ENCODE measurements at regions not wholly inside any gene's neighbourhood (a gene's known extent, or its start where the extent isn't known, plus 50 kb on each side); places are given as distances from the start of the nearest gene placed in this dataset.

DNA sequence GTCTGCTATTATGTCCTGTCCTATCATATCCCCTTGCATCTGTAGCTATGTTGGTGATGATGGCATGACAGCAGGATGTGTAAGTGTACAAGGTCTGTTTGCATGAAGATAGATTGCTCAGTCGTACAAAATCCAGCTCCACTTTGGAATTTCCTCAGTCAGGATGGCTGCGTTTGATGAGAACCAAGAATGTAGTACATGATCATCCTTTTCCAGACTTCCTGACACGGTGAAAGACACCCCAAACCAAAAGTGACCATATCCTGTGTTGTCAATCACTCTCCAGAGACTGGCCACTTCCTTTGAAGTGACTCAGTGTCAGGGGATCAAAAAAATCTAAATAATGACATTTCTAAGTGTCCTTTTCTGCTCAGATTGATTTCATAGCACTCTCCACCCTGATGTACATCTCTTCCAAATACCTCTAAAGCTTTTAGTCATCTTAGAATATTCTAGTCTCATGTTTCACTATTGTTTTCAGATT is 213.4 kb downstream of the PLK2 start:
- Histone ChIP-seq H3K9ac (ENCODE audit: low read depth in 1 of 3, low read length in 3 of 3) (no peak overlapping the region), H3K27ac (ENCODE audit: low read depth, low read length) (peak overlapping the region; percentile 29), H3K4me1 (ENCODE audit: control insufficient read depth in 3 of 3, insufficient read depth in 3 of 3, low read length in 3 of 3) (peaks cover 0 to 4% (median 0%) of the 10 kb centered on the region in 3 donors), H3K27me3 (ENCODE audit: control insufficient read depth in 3 of 3, insufficient read depth in 3 of 3, low read length in 3 of 3) (no peaks in the 10 kb centered on the region), H3K9me3 (ENCODE audit: control insufficient read depth in 3 of 3, low read length in 3 of 3) (no peaks in the 10 kb centered on the region), H3K4me3 (ENCODE audit: low read length in 3 of 3) (no peak overlapping the region), H3K36me3 (ENCODE audit: control insufficient read depth in 3 of 3, insufficient read depth in 3 of 3, low read length in 3 of 3) (no peaks in the 10 kb centered on the region)

DNA sequence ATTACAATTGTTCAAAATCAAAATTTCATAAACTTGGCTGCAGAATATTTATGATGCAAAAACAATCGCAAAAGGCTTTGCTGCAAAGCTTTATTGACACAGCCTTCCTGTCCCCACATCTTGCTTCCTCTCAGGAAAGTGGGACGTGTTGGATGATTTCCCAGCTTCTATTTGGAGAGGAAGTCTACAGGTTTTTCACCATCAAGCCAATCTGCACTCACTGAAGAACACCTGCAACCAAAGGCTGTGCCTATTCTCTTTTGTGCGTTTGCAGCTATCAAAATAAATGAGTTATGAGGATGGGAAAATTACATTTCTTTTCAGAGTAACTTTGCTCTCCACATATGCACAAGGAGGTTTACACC is 214.4 kb downstream of the PLK2 start:
- Histone ChIP-seq H3K9ac (ENCODE audit: low read depth in 1 of 3, low read length in 3 of 3) (no peak overlapping the region), H3K4me1 (ENCODE audit: control insufficient read depth in 3 of 3, insufficient read depth in 3 of 3, low read length in 3 of 3) (peaks cover 0 to 4% (median 0%) of the 10 kb centered on the region in 3 donors), H3K36me3 (ENCODE audit: control insufficient read depth in 3 of 3, insufficient read depth in 3 of 3, low read length in 3 of 3) (no peaks in the 10 kb centered on the region), H3K27ac (ENCODE audit: low read depth, low read length) (peak overlapping the region; percentile 55), H3K9me3 (ENCODE audit: control insufficient read depth in 3 of 3, low read length in 3 of 3) (no peaks in the 10 kb centered on the region), H3K4me3 (ENCODE audit: low read length in 3 of 3) (no peak overlapping the region), H3K27me3 (ENCODE audit: control insufficient read depth in 3 of 3, insufficient read depth in 3 of 3, low read length in 3 of 3) (no peaks in the 10 kb centered on the region)

DNA sequence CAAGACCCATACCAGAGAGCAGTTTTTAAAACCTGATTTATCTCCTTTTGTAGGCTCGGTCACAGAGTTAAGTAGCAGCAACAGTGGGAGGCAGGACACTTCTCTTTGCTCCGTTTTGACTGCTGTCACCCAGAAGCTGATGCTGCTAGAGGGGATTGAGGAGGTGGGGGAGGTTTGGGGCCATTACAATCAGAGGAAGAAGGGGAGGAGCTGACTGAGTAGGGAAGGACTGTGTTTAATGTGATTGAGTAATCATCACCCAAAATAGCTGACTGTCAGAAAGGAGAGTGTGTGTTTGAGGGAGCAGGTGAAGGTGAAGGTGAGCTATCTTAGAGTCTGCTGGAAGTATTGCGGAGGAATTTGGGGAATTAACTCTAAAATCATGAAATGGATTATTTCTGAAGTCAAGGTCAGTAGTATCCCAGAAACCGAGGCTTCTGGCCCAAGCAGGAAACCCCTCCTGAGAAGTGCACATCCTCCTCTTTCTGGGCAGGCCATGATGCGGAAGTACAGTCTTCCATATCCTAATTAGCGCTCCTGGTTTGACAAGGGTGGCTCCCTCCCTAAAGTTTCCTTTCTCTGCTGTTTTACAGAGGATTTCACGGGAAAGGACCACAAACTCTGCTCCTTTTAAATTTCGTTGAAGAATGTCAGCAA is 214.9 kb downstream of the PLK2 start:
- H3K9ac ChIP-seq (ENCODE audit: low read depth in 1 of 3, low read length in 3 of 3) = no peak overlapping the region
- H3K36me3 ChIP-seq (ENCODE audit: control insufficient read depth in 3 of 3, insufficient read depth in 3 of 3, low read length in 3 of 3) = no peaks in the 10 kb centered on the region
- no peaks in the 10 kb centered on the region for H3K27me3 ChIP-seq (ENCODE audit: control insufficient read depth in 3 of 3, insufficient read depth in 3 of 3, low read length in 3 of 3)
- no peak overlapping the region for H3K4me3 ChIP-seq (ENCODE audit: low read length in 3 of 3)
- peaks cover under 1 to 4% (median under 1%) of the 10 kb centered on the region in 3 donors for H3K4me1 ChIP-seq (ENCODE audit: control insufficient read depth in 3 of 3, insufficient read depth in 3 of 3, low read length in 3 of 3)
- no peaks in the 10 kb centered on the region for H3K9me3 ChIP-seq (ENCODE audit: control insufficient read depth in 3 of 3, low read length in 3 of 3)
- H3K27ac ChIP-seq (ENCODE audit: low read depth, low read length) = peak overlapping the region; percentile 55

DNA sequence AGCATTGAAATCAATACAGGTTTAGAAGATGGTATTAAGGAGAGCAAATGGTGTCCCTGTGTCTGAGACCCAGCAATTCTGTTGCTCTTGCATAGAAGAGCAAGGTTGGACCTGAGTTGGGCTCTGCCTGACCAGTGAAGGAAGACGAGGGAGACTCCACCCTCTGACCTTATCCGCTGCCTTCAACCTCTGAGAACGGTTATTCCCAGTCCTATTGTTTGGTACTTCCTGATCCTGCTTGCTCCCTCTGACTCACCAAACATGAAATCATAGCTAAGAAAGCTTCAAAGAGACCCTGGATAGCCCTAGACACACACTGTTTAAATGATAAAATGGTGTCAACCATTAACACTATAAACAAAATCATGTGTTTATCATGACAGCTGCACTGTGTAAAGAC is 218.5 kb downstream of the PLK2 start:
- Histone ChIP-seq H3K9ac (ENCODE audit: low read depth in 1 of 3, low read length in 3 of 3) (no peak overlapping the region), H3K27ac (ENCODE audit: low read depth, low read length) (no peak overlapping the region), H3K27me3 (ENCODE audit: control insufficient read depth in 3 of 3, insufficient read depth in 3 of 3, low read length in 3 of 3) (no peaks in the 10 kb centered on the region), H3K4me3 (ENCODE audit: low read length in 3 of 3) (no peak overlapping the region), H3K4me1 (ENCODE audit: control insufficient read depth in 3 of 3, insufficient read depth in 3 of 3, low read length in 3 of 3) (peaks cover 0 to 7% (median 4%) of the 10 kb centered on the region in 3 donors), H3K36me3 (ENCODE audit: control insufficient read depth in 3 of 3, insufficient read depth in 3 of 3, low read length in 3 of 3) (no peaks in the 10 kb centered on the region), H3K9me3 (ENCODE audit: control insufficient read depth in 3 of 3, low read length in 3 of 3) (no peaks in the 10 kb centered on the region)

DNA sequence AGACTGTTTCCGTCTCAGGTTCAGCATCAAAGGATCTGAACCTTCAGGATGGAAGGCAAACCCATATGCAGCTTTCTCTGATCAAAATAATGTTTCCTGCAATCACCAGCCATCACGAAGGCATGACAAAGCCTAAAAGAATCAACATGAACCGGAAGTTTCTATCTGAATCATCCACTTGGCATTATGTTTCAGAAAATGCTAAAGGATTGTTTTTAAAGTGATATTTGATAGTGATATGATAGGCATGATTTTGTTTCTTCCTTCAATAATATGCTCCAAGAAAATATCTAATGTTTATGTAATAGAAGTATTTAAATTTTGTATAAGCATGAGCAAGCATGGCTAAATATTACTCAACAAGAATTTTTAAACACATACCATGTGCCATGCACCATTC is 219.6 kb downstream of the PLK2 start:
- Histone ChIP-seq H3K27ac (ENCODE audit: low read depth, low read length) (no peak overlapping the region), H3K9me3 (ENCODE audit: control insufficient read depth in 3 of 3, low read length in 3 of 3) (no peaks in the 10 kb centered on the region), H3K36me3 (ENCODE audit: control insufficient read depth in 3 of 3, insufficient read depth in 3 of 3, low read length in 3 of 3) (no peaks in the 10 kb centered on the region), H3K9ac (ENCODE audit: low read depth in 1 of 3, low read length in 3 of 3) (no peak overlapping the region), H3K4me3 (ENCODE audit: low read length in 3 of 3) (no peak overlapping the region), H3K27me3 (ENCODE audit: control insufficient read depth in 3 of 3, insufficient read depth in 3 of 3, low read length in 3 of 3) (no peaks in the 10 kb centered on the region), H3K4me1 (ENCODE audit: control insufficient read depth in 3 of 3, insufficient read depth in 3 of 3, low read length in 3 of 3) (peaks cover 0 to 7% (median 4%) of the 10 kb centered on the region in 3 donors)

DNA sequence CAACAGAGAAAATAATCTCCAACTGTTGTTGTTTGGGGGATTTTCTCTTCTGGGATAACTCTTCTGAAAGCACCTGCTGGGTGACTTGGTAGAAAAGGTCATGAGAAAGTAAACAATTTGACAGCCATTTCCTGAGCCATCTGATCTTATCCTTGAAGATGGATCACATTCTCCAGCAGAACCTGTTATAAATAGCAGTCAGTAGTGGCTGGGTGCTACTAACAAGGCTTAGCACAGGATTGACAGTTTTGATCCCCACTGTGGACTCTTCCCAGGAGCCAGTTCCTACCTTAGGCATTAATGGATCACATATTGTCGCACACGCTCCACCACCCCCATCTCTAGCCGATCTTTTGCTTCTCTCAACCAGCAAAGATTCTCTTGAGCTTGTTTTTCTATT is 220.2 kb downstream of the PLK2 start:
- H3K27me3 ChIP-seq (ENCODE audit: control insufficient read depth in 3 of 3, insufficient read depth in 3 of 3, low read length in 3 of 3) = no peaks in the 10 kb centered on the region
- no peaks in the 10 kb centered on the region for H3K36me3 ChIP-seq (ENCODE audit: control insufficient read depth in 3 of 3, insufficient read depth in 3 of 3, low read length in 3 of 3)
- H3K9me3 ChIP-seq (ENCODE audit: control insufficient read depth in 3 of 3, low read length in 3 of 3) = no peaks in the 10 kb centered on the region
- H3K9ac ChIP-seq (ENCODE audit: low read depth in 1 of 3, low read length in 3 of 3) = no peak overlapping the region
- peaks cover 0 to 7% (median 4%) of the 10 kb centered on the region in 3 donors for H3K4me1 ChIP-seq (ENCODE audit: control insufficient read depth in 3 of 3, insufficient read depth in 3 of 3, low read length in 3 of 3)
- no peak overlapping the region for H3K4me3 ChIP-seq (ENCODE audit: low read length in 3 of 3)
- no peak overlapping the region for H3K27ac ChIP-seq (ENCODE audit: low read depth, low read length)

DNA sequence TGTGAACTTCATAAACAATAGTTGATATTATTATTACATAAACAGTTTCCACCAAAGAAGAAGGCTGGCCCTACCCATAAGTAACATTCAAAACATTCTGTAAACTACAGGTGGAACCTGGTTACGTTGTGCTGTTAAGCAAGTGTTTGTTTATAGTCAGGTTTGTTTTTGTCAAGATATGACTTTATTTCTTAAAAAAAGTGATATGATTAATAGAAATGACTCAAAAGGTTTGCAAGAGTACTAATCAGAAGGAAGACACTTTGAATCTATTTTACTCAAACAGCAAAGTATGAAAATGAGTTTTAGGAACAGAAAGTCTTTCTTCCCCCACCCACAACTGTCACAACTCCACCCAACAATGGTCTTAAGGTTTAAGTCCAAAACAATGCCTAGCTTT is 220.8 kb downstream of the PLK2 start:
- no peaks in the 10 kb centered on the region for H3K27me3 ChIP-seq (ENCODE audit: control insufficient read depth in 3 of 3, insufficient read depth in 3 of 3, low read length in 3 of 3)
- no peak overlapping the region for H3K27ac ChIP-seq (ENCODE audit: low read depth, low read length)
- peaks cover 0 to 7% (median 4%) of the 10 kb centered on the region in 3 donors for H3K4me1 ChIP-seq (ENCODE audit: control insufficient read depth in 3 of 3, insufficient read depth in 3 of 3, low read length in 3 of 3)
- H3K9me3 ChIP-seq (ENCODE audit: control insufficient read depth in 3 of 3, low read length in 3 of 3) = no peaks in the 10 kb centered on the region
- no peak overlapping the region for H3K4me3 ChIP-seq (ENCODE audit: low read length in 3 of 3)
- H3K9ac ChIP-seq (ENCODE audit: low read depth in 1 of 3, low read length in 3 of 3) = no peak overlapping the region
- no peaks in the 10 kb centered on the region for H3K36me3 ChIP-seq (ENCODE audit: control insufficient read depth in 3 of 3, insufficient read depth in 3 of 3, low read length in 3 of 3)

DNA sequence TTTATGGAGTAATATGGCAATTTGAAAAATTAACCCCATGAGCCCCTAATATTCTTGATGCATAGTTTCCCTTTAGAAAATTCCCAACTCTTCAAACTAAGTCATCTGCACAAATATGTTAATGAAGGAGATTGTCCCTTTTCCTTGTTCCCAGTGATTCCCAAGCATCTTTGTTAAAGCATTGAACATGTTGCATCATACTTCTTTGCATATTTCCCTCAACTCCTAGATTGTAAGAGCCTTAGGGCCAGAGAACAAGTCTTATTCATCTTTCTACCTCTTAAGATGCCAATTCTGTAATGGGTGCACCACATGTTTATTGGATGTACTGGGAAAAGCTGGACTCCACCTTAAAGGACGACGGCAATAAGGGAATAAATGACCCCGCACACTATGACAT is 223.4 kb downstream of the PLK2 start:
- Histone ChIP-seq H3K4me3 (ENCODE audit: low read length in 3 of 3) (no peak overlapping the region), H3K27ac (ENCODE audit: low read depth, low read length) (no peak overlapping the region), H3K4me1 (ENCODE audit: control insufficient read depth in 3 of 3, insufficient read depth in 3 of 3, low read length in 3 of 3) (peaks cover 0 to 7% (median 4%) of the 10 kb centered on the region in 3 donors), H3K9ac (ENCODE audit: low read depth in 1 of 3, low read length in 3 of 3) (no peak overlapping the region), H3K27me3 (ENCODE audit: control insufficient read depth in 3 of 3, insufficient read depth in 3 of 3, low read length in 3 of 3) (no peaks in the 10 kb centered on the region), H3K36me3 (ENCODE audit: control insufficient read depth in 3 of 3, insufficient read depth in 3 of 3, low read length in 3 of 3) (no peaks in the 10 kb centered on the region), H3K9me3 (ENCODE audit: control insufficient read depth in 3 of 3, low read length in 3 of 3) (no peaks in the 10 kb centered on the region)

DNA sequence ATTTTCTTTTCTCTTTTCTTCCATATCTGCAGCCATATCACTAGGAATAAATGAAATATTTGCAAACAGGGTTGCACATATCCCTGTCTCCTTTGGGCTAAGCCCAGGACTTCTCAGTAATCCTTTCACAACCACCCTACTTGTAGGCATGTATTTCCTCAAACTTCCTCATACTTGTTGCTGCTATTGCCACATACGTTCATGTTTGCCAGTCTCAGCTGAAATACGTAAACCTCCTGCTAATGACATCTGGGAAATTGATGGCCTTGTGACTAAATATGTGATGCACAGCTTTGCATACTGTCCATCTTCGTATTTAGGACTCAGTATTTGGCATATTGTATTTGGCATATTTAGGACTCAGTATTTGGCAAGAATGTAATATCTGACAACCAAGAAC is 224.6 kb downstream of the PLK2 start:
- no peaks in the 10 kb centered on the region for H3K36me3 ChIP-seq (ENCODE audit: control insufficient read depth in 3 of 3, insufficient read depth in 3 of 3, low read length in 3 of 3)
- no peak overlapping the region for H3K4me3 ChIP-seq (ENCODE audit: low read length in 3 of 3)
- H3K9ac ChIP-seq (ENCODE audit: low read depth in 1 of 3, low read length in 3 of 3) = no peak overlapping the region
- H3K9me3 ChIP-seq (ENCODE audit: control insufficient read depth in 3 of 3, low read length in 3 of 3) = no peaks in the 10 kb centered on the region
- H3K4me1 ChIP-seq (ENCODE audit: control insufficient read depth in 3 of 3, insufficient read depth in 3 of 3, low read length in 3 of 3) = peaks cover 0 to 7% (median 4%) of the 10 kb centered on the region in 3 donors
- H3K27me3 ChIP-seq (ENCODE audit: control insufficient read depth in 3 of 3, insufficient read depth in 3 of 3, low read length in 3 of 3) = no peaks in the 10 kb centered on the region
- no peak overlapping the region for H3K27ac ChIP-seq (ENCODE audit: low read depth, low read length)

DNA sequence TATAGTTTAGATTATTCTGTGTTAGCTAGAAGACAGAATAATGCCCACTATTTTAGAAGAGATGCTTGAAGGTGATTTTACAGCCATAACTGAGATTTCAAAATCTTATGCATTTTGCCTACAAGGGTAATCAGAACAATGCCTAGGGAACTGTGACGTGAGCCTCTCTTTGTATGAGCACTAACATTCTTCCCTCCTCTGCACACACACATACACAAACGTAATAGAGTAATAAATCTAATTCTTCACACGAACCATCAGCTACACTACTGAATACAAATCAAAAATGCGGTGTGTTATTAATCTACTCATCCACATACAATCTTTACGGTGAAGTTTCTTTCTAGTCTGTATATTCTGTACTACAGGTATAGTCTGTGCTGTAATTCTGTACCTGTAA is 227.8 kb downstream of the PLK2 start:
- H3K27ac ChIP-seq (ENCODE audit: low read depth, low read length) = no peak overlapping the region
- no peak overlapping the region for H3K9ac ChIP-seq (ENCODE audit: low read depth in 1 of 3, low read length in 3 of 3)
- H3K9me3 ChIP-seq (ENCODE audit: control insufficient read depth in 3 of 3, low read length in 3 of 3) = no peaks in the 10 kb centered on the region
- H3K27me3 ChIP-seq (ENCODE audit: control insufficient read depth in 3 of 3, insufficient read depth in 3 of 3, low read length in 3 of 3) = no peaks in the 10 kb centered on the region
- H3K36me3 ChIP-seq (ENCODE audit: control insufficient read depth in 3 of 3, insufficient read depth in 3 of 3, low read length in 3 of 3) = no peaks in the 10 kb centered on the region
- H3K4me1 ChIP-seq (ENCODE audit: control insufficient read depth in 3 of 3, insufficient read depth in 3 of 3, low read length in 3 of 3) = peaks cover 0 to 7% (median 0%) of the 10 kb centered on the region in 3 donors
- H3K4me3 ChIP-seq (ENCODE audit: low read length in 3 of 3) = no peak overlapping the region

Measured in skeletal muscle tissue (tissue), 3 donors.